ENCODE measurements at regions not wholly inside any gene's neighbourhood (a gene's known extent, or its start where the extent isn't known, plus 50 kb on each side); places are given as distances from the start of the nearest gene placed in this dataset.
"Not testable (repeated sequence)": the region's sequence is repeated elsewhere in the genome, so short reads cannot be mapped to it uniquely, and the experiment has no call there.

GRCh38 chr1:212495766-212496494 is 63.2 kb downstream of the NENF start:
- no peak for DNase-seq

GRCh38 chr1:212496682-212497081 is 64.0 kb downstream of the NENF start:
- no peak for DNase-seq

- DNase-seq: no peak
Observed at GRCh38 chr1:212497553-212497952, 64.8 kb downstream of the NENF start.

- DNase-seq: no peak
Observed at GRCh38 chr1:212498283-212499040, 65.7 kb downstream of the NENF start.

- no peak for DNase-seq
Observed at GRCh38 chr1:212500351-212500750, 67.6 kb downstream of the NENF start.

GRCh38 chr1:212500983-212501382 is 68.3 kb downstream of the NENF start:
- no peak for DNase-seq

- DNase-seq: no peak
Observed at GRCh38 chr1:212503714-212504113, 71.0 kb downstream of the NENF start.

GRCh38 chr1:212504171-212504803 is 71.6 kb downstream of the NENF start:
- DNase-seq: no peak

- no peak for DNase-seq
Observed at GRCh38 chr1:212506666-212507065, 73.9 kb downstream of the NENF start.

- no peak for DNase-seq
Observed at GRCh38 chr1:212507369-212507768, 74.6 kb downstream of the NENF start.

GRCh38 chr1:212512816-212513559 is 80.3 kb downstream of the NENF start:
- DNase-seq: no peak

- no peak for DNase-seq
Observed at GRCh38 chr1:212513586-212513985, 80.9 kb downstream of the NENF start.

GRCh38 chr1:212514056-212514614 is 81.4 kb downstream of the NENF start:
- no peak for DNase-seq

- no peak for DNase-seq
Observed at GRCh38 chr1:212514782-212515181, 82.1 kb downstream of the NENF start.

GRCh38 chr1:212515329-212515760 is 82.6 kb downstream of the NENF start:
- DNase-seq: no peak

- not testable (repeated sequence) for DNase-seq
Observed at GRCh38 chr1:212516012-212516411, 83.3 kb downstream of the NENF start.

GRCh38 chr1:212518188-212519054 is 85.7 kb downstream of the NENF start:
- no peak for DNase-seq

- no peak for DNase-seq
Observed at GRCh38 chr1:212519131-212519530, 86.4 kb downstream of the NENF start.

GRCh38 chr1:212520299-212520698 is 87.6 kb downstream of the NENF start:
- no peak for DNase-seq

- DNase-seq: no peak
Observed at GRCh38 chr1:212520746-212521145, 87.8 kb upstream of the ATF3 start.

- DNase-seq: no peak
Observed at GRCh38 chr1:212525479-212526110, 83.0 kb upstream of the ATF3 start.
